ENCODE measurements at regions not wholly inside any gene's neighbourhood (a gene's known extent, or its start where the extent isn't known, plus 50 kb on each side); places are given as distances from the start of the nearest gene placed in this dataset.

DNA sequence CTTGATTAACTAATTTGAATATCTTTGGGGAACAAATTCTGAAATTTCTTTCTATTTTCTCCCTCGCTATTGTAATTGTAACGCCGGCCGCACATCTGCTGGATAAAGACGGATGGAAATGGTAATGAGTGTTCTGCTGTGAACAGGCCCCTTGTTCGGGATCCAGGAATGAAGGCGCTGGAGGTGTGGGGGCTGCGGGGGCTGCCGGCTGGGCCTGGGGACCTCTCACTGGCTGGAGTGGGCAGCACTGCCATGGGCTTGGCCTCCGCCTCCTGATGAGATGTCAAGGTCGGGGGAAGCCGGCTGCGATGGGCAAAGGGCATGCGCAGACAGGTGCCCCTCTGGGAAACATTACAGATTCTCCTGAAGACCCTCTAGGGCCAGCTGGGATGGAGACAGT, 175.4 kb downstream of the PHETA1 start:
- Histone ChIP-seq H3K36me3 (replicated peaks; ENCODE audit: low read depth, low read length) (no peaks in the 10 kb centered on the region), H3K4me3 (ENCODE audit: low read length) (no peak overlapping the region), H3K27me3 (ENCODE audit: low read depth, low read length) (peaks cover 50% of the 10 kb centered on the region), H3K79me2 (ENCODE audit: low read length) (no peaks in the 10 kb centered on the region), H3K4me1 (ENCODE audit: low read length) (no peaks in the 10 kb centered on the region), H2AFZ (ENCODE audit: low read depth, low read length) (no peak overlapping the region), H4K20me1 (ENCODE audit: insufficient read depth, low read length) (no peaks in the 10 kb centered on the region), H3K9me3 (ENCODE audit: insufficient read depth, low read length) (no peaks in the 10 kb centered on the region), H3K9ac (ENCODE audit: low read length) (no peak overlapping the region), H3K27ac (ENCODE audit: low read length) (no peak overlapping the region), H3K4me2 (ENCODE audit: low read length) (no peak overlapping the region)
- TF ChIP-seq CTCF (IDR thresholded peaks at IDR 0.05; ENCODE audit: low read depth, low read length) (no peak), EZH2phosphoT487 (IDR thresholded peaks at IDR 0.05; ENCODE audit: low read depth) (no peak)

DNA sequence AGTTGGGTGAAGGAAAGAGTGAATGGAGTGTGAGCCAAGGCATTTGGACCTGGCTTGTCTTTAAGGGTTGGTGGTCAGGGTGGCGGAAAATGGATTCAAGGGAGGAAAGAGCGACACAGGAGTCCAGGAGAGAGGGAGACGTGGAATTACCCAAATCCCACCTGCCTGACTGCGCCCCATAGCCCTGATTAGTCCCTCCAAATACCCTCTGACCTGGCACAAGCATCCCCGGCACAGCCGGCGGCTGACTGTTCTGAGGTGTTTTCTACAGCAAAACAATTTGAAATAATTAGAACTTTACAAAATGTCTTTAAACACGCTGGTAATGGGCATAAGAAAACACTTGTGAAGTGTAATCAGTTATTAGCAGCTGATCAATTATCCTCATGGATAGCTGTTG, 175.8 kb downstream of the PHETA1 start:
- Histone ChIP-seq H2AFZ (ENCODE audit: low read depth, low read length) (no peak overlapping the region), H3K4me1 (ENCODE audit: low read length) (no peaks in the 10 kb centered on the region), H3K36me3 (replicated peaks; ENCODE audit: low read depth, low read length) (no peaks in the 10 kb centered on the region), H3K27me3 (ENCODE audit: low read depth, low read length) (peaks cover 50% of the 10 kb centered on the region), H3K9ac (ENCODE audit: low read length) (no peak overlapping the region), H3K9me3 (ENCODE audit: insufficient read depth, low read length) (no peaks in the 10 kb centered on the region), H3K27ac (ENCODE audit: low read length) (no peak overlapping the region), H3K4me3 (ENCODE audit: low read length) (no peak overlapping the region), H4K20me1 (ENCODE audit: insufficient read depth, low read length) (no peaks in the 10 kb centered on the region), H3K79me2 (ENCODE audit: low read length) (no peaks in the 10 kb centered on the region), H3K4me2 (ENCODE audit: low read length) (no peak overlapping the region)
- TF ChIP-seq EZH2phosphoT487 (IDR thresholded peaks at IDR 0.05; ENCODE audit: low read depth) (no peak), CTCF (IDR thresholded peaks at IDR 0.05; ENCODE audit: low read depth, low read length) (no peak)

DNA sequence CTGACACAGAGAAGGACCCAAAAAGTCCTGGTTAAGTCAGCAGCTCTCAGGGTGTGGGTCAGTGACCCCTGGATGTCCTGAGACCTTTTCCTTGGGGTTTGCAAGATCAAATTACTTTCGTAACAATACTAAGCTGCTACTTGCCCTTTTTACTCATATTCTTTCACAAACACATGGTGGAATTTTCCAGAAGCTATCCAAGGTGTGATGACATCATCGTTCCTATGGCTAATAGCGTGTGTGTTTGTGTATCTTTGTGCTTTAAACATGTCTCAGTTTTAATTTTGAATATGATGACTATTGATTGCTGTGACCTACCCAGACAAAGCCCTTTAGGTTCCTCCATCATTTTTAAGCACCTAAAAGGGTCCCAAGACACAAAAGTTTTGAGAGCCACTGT, 176.2 kb downstream of the PHETA1 start:
- peaks cover 50% of the 10 kb centered on the region for H3K27me3 ChIP-seq (ENCODE audit: low read depth, low read length)
- H3K27ac ChIP-seq (ENCODE audit: low read length): no peak overlapping the region
- H4K20me1 ChIP-seq (ENCODE audit: insufficient read depth, low read length): no peaks in the 10 kb centered on the region
- no peaks in the 10 kb centered on the region for H3K36me3 ChIP-seq (replicated peaks; ENCODE audit: low read depth, low read length)
- H3K4me3 ChIP-seq (ENCODE audit: low read length): no peak overlapping the region
- H3K4me2 ChIP-seq (ENCODE audit: low read length): no peak overlapping the region
- H2AFZ ChIP-seq (ENCODE audit: low read depth, low read length): no peak overlapping the region
- H3K9ac ChIP-seq (ENCODE audit: low read length): no peak overlapping the region
- TF ChIP-seq CTCF (IDR thresholded peaks at IDR 0.05; ENCODE audit: low read depth, low read length): no peak
- TF ChIP-seq EZH2phosphoT487 (IDR thresholded peaks at IDR 0.05; ENCODE audit: low read depth): no peak
- H3K9me3 ChIP-seq (ENCODE audit: insufficient read depth, low read length): no peaks in the 10 kb centered on the region
- no peaks in the 10 kb centered on the region for H3K79me2 ChIP-seq (ENCODE audit: low read length)
- H3K4me1 ChIP-seq (ENCODE audit: low read length): no peaks in the 10 kb centered on the region

DNA sequence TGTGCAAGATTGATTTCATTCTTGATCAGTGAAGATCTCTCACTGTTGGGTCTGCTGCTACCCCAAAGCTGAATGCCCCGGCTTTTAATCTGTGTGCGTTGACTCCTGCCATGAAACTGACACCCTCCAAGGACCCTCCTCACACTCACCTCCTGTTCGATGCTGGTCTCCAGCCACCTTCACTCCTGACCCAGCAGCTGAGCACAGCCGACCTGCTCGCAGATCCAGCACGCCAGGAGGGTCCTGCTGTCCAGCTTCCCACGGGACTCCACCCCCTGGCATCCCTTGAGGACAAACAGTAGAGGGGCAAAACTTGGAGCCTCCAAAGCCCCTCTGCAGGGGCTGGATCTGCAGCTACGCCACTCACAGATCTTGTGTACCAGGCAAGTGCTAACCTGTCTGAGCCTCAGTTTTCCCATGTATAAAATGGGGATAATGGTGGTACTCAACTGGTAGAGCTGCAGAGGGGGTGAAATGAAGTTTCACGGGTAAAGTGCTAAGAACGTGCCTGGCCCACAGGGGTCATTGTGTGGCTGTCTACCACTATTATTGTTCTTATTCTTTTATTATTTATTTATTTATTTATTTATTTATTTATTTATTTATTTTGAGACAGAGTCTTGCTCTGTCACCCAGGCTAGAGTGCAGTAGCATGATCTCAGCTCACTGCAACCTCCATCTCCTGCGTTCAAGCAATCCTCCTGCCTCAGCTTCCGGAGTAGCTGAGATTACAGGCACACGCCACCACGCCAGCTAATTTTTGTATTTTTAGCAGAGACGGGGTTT, 178.0 kb downstream of the PHETA1 start:
- Histone ChIP-seq H4K20me1 (ENCODE audit: insufficient read depth, low read length) (no peaks in the 10 kb centered on the region), H3K4me2 (ENCODE audit: low read length) (no peak overlapping the region), H3K79me2 (ENCODE audit: low read length) (no peaks in the 10 kb centered on the region), H3K4me3 (ENCODE audit: low read length) (no peak overlapping the region), H3K4me1 (ENCODE audit: low read length) (no peaks in the 10 kb centered on the region), H3K9me3 (ENCODE audit: insufficient read depth, low read length) (no peaks in the 10 kb centered on the region), H3K36me3 (replicated peaks; ENCODE audit: low read depth, low read length) (no peaks in the 10 kb centered on the region), H3K27ac (ENCODE audit: low read length) (no peak overlapping the region), H3K9ac (ENCODE audit: low read length) (no peak overlapping the region), H3K27me3 (ENCODE audit: low read depth, low read length) (peaks cover 39% of the 10 kb centered on the region), H2AFZ (ENCODE audit: low read depth, low read length) (no peak overlapping the region)
- TF ChIP-seq EZH2phosphoT487 (IDR thresholded peaks at IDR 0.05; ENCODE audit: low read depth) (no peak), CTCF (IDR thresholded peaks at IDR 0.05; ENCODE audit: low read depth, low read length) (no peak)

Measured in OCI-LY3 (cell line).